ENCODE measurements at regions not wholly inside any gene's neighbourhood (a gene's known extent, or its start where the extent isn't known, plus 50 kb on each side); places are given as distances from the start of the nearest gene placed in this dataset.
"Not testable (repeated sequence)": the region's sequence is repeated elsewhere in the genome, so short reads cannot be mapped to it uniquely, and the experiment has no call there.

DNA sequence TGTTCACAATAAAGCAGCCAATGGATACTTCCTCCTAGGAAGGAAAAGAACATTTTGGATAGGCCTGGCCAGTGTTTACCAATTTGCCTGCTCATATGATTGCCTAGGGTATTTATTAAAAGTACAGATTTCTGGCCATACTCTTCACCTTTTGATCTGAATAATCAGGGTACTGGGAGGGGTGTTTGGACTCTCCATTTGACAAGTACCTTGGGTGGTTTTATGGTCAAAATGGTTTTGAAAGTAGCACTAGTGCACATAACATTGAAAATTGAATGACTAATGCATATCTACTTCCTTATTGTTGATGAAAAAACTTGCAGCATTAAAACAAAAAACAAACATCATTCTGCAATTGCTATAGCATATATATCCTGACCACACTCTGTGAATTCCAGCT is 333.3 kb upstream of the CDH2 start:
- DNase-seq (ENCODE audit: low spot score) = no peak

DNA sequence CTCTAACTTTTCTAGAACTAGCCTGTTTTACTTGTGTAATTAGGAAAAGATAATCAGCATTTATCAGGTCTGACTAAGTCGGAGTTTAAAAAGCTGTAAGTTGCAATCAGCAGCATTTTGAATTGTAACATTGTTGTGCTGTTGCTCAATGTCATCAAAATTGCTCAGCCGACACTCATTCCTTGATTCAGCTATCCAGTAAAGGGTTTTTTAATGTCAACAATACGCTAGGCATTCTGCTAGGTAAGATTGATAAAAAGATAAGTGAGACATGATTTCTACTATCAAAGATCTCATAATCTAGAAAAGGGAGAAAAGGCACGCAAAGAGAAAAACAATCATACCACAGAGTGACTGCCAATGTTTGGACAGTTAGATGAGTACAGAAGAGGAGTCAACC is 327.1 kb upstream of the CDH2 start:
- DNase-seq (ENCODE audit: low spot score) = no peak

DNA sequence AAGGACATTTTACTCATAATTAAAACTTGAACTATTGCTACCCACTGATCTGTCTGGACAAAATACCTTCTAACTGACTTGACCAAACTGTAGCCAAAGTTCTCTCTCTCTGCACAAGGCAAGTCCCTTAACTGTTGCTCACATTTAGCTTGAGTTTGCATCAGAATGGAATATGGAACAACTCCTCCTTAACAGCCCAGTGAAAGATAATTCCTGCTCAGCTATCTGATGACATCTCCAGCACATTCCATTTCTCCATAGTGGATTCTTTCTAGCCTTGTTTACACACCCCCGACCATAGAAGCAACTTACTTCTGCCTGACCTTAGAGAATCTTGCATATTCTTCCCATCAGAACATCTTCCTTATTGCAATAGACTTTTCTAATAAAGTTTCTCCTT is 317.2 kb upstream of the CDH2 start:
- DNase-seq (ENCODE audit: low spot score) = no peak

DNA sequence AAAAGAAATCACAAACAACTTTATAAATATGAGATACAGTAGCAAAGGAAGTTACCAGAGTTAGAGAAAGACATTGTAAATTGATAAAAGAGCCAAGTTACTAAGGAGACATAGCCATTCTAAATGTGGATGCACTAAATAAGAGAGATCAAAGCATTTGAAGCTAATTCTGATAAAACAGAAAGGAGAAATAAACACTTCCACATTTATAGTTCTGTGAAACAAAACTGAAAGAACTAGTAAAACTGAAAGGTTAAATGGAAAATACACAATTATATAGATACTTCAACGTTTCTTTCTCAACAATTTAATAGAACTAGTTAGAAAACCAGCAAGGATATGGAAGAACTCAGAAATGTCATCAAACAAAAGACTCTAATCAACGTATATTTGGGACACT is 309.0 kb upstream of the CDH2 start:
- no peak for DNase-seq (ENCODE audit: low spot score)

DNA sequence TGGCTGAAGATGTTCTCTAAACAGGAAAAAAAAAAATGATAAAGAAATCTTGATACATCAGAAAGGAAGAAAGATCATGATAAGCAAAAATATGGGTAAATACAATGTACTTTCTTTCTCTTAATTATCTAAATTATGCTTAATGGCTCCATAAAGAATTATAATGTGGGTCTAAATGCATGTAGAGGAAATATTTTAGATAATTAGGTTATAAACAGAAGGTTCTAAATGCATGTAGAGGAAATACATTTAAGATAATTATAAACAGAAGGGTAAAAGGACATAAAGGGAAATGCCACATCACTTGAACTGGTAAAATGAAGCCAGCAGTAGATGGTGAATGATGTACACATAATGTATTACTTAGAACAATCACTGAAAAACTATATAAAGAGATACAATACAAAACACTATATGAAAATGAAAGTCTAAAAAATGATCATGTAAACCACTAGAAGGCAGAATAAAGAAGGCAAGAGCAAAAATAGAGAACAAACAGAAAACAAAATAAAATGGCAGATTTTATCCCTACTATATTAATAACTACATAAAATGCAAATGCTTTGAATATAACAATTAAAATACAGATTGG is 308.4 kb upstream of the CDH2 start:
- DNase-seq (ENCODE audit: low spot score) = no peak

DNA sequence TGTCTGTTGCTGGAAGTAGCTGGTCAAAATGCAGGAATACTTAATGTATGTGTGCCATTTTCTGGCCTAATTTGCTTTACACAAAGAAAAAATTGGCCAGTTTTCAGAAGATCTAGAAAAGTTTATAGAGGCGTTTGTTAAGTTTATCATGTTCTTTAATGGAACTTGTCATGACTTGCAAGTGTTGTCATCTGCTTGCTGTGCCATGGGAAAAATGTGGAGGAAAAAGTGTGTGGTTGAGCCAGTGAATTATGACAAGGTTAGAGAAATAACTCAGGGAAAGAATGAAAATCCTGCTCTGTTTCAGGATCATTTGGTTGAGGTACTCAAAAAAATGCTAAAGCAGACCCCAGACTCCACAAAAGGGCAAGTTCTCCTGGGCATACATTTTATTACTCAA is 301.6 kb upstream of the CDH2 start:
- DNase-seq (ENCODE audit: low spot score) = no peak

DNA sequence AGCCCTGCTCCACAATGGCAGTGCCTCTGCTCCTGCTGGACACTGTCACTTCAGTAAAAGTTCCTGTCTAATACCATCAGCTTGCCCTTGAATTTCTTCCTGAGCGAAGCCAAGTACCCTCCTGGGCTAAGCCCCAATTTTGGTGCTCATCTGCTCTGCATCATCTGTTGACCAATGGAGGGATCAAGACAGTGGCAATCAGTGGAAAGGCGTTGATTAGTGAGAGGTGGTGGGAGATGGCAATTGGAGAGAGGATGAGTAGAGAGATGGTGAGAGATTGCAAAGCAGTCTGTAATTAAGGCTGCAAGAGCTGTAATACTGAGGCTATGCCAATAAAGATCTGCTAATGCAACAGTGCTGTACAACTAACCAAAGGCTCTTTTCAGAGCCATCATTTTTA is 299.4 kb upstream of the CDH2 start:
- no peak for DNase-seq (ENCODE audit: low spot score)

DNA sequence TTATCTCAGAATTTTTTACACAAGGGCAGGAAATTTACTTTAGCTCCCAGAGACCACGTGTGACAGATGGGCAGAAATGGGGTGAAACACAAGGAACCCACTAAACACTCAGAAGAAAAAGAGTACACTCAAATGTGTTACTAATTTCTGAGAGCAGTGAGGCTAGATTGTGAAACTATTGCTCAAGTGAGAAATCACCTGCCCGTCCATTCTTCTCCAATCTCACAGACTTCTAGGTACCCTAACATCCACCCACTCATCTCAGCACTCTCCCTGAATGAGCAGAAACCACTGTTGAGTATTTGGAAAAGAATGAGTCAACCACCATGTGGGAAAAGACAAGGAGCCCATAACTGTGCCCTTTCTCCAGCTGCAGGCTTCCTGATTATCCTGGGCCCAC is 293.0 kb upstream of the CDH2 start:
- DNase-seq (ENCODE audit: low spot score) = no peak

DNA sequence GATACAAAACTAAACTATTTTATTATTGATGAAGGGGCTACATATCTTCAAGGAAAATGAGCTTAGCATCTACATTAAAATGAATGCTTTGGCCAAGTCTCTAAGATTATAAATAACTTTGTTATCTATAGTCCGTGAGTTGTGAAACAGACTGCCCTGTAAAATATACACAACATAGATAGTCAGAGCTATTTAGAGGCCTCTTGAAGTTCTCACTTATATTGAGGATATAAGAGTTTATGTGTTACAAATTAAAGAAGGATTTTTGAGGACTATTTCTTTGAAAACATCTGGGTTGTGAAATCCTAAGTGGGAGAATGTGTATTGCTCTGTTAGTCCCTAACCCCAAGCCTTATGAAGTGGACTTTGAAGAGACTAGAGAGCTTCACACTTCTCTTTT is 292.0 kb upstream of the CDH2 start:
- no peak for DNase-seq (ENCODE audit: low spot score)

DNA sequence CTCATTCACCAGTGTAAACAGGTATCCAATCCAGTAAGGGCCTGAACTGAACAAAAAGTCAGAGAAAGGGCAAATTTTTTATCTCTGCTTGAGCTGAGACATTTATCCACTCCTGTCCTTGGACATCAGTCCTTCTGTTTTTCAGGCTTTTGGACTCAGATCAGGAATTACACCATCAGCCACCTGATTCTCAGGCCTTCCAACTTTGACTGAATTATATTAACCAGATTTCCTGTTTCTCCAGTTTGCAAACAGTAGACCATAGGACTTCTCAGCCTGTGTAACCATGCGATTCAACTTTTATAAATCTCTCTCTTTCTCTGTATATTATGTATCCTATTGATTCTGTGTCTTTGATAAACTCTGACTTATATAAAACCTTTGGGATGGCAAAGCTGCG is 289.3 kb upstream of the CDH2 start:
- no peak for DNase-seq (ENCODE audit: low spot score)

DNA sequence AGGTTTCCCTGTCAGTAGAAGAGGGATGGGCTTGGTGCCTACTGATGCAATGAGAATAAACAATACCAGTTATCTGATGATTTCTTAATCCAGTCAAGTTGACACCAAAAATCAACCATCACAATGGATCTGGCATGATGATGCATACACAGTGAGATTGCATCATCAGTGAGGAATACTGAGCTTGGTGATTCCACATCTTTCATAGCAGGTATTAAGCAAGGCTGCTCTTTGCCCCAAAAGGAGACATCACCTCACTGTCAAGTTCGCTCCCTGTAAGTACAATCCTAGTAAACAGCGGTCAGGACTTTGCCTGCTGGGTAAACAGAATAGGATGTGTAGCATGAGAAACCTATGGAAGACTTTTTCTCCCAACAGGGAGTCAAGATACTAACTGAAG is 282.7 kb upstream of the CDH2 start:
- DNase-seq (ENCODE audit: low spot score) = no peak

DNA sequence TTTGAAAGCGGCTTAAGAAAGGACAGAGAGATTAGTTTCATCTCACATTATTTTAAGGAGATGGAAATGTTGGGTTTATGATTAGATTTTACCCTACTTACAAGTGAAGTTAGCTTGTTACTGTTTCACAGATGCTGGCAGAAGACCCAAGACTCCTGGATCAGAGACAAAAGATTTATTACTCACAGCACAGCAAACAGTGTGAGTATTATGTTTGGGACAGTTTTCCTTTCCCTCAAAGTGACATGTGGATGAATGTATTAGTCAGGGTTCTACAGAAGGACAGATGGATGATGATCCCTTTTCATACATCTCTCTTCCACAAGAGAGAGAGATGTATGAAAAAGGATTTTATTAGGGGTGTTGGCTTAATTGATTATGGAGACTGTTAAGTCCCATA is 281.8 kb upstream of the CDH2 start:
- DNase-seq (ENCODE audit: low spot score) = no peak

DNA sequence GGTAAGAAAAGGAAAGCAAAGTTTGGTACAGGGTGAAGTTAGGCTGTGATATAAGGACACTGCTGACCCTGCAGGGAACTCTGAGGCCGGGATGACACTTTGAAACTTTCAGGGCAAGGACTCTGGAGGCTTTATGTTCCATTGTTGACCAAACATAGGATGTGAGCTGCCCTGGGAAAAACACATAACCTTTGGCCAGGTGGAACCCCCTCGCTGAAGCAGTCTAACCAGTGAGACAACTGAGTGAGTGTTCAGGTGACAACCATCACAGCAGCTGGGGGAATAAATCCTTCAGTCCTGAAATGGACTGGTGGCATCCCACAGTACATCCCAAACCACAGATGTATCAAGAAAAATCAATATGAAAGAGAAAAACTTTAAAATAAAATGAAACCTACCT is 280.9 kb upstream of the CDH2 start:
- DNase-seq (ENCODE audit: low spot score) = no peak

DNA sequence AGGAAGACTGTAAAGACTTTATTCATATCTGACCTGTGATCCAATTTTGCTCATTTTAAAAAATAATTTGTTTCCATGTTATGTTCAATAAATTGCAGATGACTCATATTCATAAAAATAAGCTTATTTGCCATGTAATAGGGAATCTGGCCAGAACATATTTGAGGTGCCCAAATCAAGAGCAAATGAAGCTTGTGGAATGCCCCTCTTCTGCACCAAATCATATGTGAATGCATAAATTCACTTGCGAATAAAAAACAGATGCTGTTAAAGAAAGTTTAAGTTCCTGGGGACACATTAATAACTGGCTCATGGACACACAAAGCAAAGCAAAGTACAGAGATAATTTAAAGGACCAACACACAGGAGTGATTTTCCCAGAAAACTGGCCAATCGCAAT is 279.0 kb upstream of the CDH2 start:
- DNase-seq (ENCODE audit: low spot score) = no peak

DNA sequence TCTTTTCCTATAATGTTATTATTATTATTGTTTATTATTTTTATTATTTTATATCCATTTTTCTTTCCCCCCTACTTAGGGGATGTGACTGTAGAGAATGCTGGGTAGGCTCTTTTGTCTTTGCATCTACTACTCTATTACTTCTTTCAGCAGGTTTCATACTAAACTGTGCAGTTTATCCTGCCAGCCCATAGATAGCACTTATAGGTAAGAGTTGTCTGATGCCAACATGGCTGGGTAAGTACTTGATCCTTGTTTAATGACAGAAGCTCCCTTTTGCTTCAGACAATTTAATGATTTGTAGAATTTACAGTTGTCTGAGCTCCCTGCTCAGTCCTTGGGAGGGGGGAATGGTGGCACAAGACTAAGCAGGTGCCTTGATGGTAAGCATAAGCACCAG is 262.9 kb upstream of the CDH2 start:
- no peak for DNase-seq (ENCODE audit: low spot score)

DNA sequence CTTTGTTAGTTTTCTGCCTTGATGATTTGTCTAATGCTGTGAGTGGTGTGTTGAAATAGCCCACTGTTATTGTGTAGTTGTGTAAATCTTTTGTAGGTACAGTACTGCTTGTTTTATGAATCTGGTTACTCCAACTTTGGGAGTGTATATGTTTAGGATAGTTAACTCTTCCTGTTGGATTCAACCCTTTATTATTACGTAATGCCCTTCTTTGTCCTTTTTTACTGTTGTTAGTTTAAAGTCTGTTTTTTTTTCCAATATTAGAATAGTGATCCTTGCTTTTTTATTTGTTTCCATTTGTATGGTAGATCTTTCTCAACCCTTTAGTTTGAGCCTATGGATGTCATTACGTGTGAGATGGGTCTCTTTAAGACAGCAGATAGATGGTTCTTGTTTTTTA is 261.5 kb upstream of the CDH2 start:
- no peak for DNase-seq (ENCODE audit: low spot score)

DNA sequence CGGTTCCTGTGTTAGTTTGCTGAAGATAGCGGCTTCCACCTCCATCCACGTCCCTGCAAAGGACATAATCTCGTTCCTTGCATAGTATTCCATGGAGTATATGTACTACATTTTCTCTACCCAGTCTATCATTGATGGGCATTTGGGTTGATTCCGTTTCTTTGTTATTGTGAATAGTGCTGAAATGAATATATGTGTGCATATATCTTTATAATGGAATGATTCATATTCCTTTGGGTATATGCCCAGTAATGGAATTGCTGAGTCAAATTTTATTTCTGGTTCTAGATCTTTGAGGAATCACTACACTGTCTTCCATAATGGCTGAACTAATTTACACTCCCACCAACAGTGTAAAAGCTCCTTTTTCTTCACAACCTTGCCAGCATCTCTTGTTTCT is 255.4 kb upstream of the CDH2 start:
- DNase-seq (ENCODE audit: low spot score) = no peak

DNA sequence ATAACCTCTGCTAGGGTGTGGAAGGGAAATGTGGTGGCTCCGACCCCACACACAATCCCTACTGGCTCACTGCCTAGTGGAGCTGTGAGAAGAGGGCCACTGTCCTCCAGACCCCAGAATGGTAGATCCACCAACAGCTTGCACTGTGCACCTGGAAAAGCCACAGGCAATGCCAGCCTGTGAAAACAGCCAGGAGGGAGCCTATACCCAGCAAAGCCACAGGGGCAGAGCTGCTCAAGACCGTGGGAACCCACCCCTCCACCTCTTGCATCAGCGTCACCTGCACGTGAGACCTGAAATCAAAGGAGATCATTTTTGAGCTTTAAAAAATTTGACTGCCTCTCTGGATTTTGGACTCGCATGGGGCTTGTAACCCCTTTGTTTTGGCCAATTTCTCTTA is 249.0 kb upstream of the CDH2 start:
- DNase-seq (ENCODE audit: low spot score) = no peak

DNA sequence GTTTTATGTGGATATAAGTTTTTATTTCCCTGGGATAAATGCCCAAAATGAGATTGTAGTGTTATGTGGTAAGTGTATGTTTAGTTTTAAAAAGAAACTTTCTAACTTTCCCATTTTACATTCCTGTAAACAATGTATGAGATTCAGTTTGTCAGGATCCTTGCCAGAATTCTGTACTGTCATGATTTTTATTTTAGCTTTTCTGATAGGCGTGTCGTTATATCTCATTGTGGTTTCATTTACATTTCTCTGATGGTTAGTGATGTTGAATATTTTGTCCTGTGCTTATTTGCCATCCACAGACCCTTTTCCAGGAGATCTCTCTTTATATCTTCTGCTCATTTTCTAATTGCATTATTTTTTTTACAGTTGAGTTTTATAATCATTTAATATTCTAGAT is 245.6 kb upstream of the CDH2 start:
- no peak for DNase-seq (ENCODE audit: low spot score)

DNA sequence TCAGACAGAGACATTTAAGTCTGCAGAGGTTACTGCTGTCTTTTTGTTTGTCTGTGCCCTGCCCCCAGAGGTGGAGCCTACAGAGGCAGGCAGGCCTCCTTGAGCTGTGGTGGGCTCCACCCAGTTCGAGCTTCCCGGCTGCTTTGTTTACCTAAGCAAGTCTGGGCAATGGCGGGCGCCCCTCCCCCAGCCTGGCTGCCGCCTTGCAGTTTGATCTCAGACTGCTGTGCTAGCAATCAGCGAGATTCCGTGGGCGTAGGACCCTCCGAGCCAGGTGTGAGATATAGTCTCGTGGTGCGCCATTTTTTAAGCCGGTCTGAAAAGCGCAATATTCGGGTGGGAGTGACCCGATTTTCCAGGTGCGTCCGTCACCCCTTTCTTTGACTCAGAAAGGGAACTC is 245.0 kb upstream of the CDH2 start:
- DNase-seq (ENCODE audit: low spot score) = not testable (repeated sequence)

DNA sequence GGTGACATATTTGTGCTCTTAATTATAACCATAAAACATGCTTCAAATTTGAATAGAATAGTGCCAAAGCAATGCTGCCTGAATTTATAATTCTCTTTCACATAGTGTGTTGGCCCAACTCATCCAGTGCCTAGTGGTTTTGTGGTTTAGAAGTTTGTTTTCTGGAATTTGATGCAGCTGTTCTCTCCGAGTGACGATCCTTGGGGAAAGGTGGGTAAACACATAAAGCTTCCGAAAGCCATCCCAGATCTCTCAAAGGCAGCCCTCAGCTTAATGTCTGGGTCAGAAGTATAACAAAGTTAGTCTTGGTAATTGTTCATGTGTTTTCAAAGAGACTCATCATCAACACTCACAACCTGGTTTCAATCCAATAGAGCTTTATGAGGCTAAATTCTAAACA is 235.6 kb upstream of the CDH2 start:
- DNase-seq (ENCODE audit: low spot score) = no peak

DNA sequence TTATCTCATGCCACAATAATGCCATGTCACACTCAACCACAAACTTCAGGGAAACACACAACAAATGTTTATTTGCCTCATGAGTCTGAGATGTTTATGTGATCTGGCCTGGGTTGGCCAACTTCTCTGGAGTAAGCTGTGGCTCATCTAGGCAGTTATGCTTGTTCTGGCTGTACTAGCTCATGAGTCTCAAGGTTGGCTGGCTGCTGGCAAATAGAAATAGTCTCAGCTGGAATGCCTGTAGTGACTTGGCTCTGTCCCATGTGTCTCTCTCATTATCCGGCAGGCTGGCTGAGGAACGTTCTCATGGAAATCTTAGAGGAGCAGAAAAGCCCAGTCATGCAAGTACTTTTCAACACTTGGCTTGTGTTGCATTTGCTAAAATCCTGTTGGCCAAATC is 234.9 kb upstream of the CDH2 start:
- peak; percentile 25 for DNase-seq (ENCODE audit: low spot score)

DNA sequence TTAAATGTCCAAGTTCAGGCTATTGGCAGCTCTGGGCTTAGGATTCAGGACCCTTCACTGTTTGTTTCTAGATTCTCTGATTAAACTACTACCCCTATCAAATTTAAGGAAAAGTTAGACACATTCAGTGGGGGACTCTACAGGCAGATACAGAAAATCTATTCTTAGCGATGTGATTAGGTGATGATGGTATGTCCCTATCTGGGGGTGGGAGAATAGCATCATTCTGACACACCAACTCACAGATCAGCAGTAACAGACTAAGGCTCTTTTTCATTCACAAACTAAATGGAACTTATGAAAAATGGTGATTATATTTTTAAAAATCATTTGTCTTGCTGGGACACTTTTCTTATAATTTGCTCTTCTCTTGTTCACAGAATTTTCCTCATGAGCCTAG is 232.9 kb upstream of the CDH2 start:
- DNase-seq (ENCODE audit: low spot score) = no peak

DNA sequence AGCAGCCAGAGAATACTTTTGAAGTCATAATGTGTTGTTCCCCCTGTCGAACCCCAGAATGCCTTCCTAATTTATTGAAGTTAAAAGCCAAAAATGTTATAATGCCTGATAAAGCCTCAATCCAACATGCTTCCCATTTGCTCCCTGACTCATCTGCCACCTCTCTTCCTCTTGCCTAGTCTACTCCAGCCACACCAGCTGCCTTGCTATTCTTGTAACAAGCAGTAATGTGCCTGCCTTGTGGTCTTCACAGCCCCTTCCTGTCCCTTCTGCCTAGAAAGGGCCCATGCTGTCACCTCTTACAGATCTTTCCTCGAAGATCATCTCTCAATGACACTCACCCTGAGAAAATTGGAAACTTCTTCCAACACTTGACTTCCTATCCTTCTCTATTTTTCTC is 231.6 kb upstream of the CDH2 start:
- DNase-seq (ENCODE audit: low spot score) = no peak

DNA sequence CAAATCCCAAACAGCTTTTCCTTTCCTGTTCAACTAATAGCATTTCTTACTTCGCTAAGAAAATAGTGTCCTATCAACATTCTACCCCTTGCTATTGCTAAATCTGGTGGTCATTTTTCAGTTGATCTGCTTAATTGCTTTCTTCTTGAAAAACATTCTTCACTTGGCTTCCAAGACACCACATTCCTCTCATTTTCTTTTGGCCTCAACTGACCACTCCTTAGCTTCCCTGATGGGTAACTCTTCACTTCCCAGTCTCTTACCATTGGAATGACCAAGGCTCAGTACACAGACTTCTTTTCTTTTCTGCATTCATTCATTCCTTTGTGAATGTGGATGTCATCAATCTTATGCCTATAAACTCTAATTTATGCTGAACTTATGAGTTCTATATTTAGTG is 230.8 kb upstream of the CDH2 start:
- DNase-seq (ENCODE audit: low spot score) = no peak
